ENCODE measurements at regions not wholly inside any gene's neighbourhood (a gene's known extent, or its start where the extent isn't known, plus 50 kb on each side); places are given as distances from the start of the nearest gene placed in this dataset.

- TF ChIP-seq, protein P1, sequence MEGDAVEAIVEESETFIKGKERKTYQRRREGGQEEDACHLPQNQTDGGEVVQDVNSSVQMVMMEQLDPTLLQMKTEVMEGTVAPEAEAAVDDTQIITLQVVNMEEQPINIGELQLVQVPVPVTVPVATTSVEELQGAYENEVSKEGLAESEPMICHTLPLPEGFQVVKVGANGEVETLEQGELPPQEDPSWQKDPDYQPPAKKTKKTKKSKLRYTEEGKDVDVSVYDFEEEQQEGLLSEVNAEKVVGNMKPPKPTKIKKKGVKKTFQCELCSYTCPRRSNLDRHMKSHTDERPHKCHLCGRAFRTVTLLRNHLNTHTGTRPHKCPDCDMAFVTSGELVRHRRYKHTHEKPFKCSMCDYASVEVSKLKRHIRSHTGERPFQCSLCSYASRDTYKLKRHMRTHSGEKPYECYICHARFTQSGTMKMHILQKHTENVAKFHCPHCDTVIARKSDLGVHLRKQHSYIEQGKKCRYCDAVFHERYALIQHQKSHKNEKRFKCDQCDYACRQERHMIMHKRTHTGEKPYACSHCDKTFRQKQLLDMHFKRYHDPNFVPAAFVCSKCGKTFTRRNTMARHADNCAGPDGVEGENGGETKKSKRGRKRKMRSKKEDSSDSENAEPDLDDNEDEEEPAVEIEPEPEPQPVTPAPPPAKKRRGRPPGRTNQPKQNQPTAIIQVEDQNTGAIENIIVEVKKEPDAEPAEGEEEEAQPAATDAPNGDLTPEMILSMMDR (IDR thresholded peaks at IDR 0.05): no peak
- TF ChIP-seq POLR2A (IDR thresholded peaks at IDR 0.05): no peak
These were observed 58.6 kb upstream of the NUDT7 start for GRCh38 chr16:77663711-77664110.
